Esophagus muscularis mucosa (tissue), 4 donors: ENCODE measurements at regions not wholly inside any gene's neighbourhood (a gene's known extent, or its start where the extent isn't known, plus 50 kb on each side); places are given as distances from the start of the nearest gene placed in this dataset.

ENCODE experiments used
- DNase-seq: peaks from one replicate; pipeline ENCODE4 v3.0.0-alpha.2; 2017; ENCODE audit errors: extremely low spot score
- H3K27ac ChIP-seq, 4 donors: fragments of 200-600 bp; sonication (generic); replicated peaks in 1 of 4; 1 replicate in 3 of 4; 2 replicates in 1 of 4; pipeline ENCODE4 v1.5.1; 2016 to 2019; ENCODE audit warnings: mild to moderate bottlenecking in 1 of 4
- H3K27me3 ChIP-seq, 4 donors: fragments of 200-600 bp; sonication (generic); one replicate each; pipeline versions ENCODE4 v1.5.1 to v1.6.0; 2016 to 2019
- H3K36me3 ChIP-seq, 4 donors: fragments of 200-600 bp; sonication (generic); one replicate each; pipeline ENCODE4 v1.5.1; 2016 to 2019
- H3K4me1 ChIP-seq, 4 donors: fragments of 200-600 bp; sonication (generic); one replicate each; pipeline ENCODE4 v1.5.1; 2016 to 2019
- H3K4me3 ChIP-seq, 4 donors: fragments of 200-600 bp; sonication (generic); 1 replicate in 2 of 4; 2 replicates in 2 of 4; pipeline ENCODE4 v1.5.1; 2016 to 2019; ENCODE audit warnings: mild to moderate bottlenecking in 4 of 4, moderate library complexity in 1 of 4
- H3K9me3 ChIP-seq, 4 donors: fragments of 200-600 bp; sonication (generic); 1 replicate in 3 of 4; 2 replicates in 1 of 4; pipeline ENCODE4 v1.5.1; 2016 to 2019
- EP300 ChIP-seq: sonication (generic); formaldehyde crosslinking; IDR thresholded peaks from one replicate; pipeline ENCODE4 v1.6.1; 2017; ENCODE audit warnings: antibody characterized with exemption
- POLR2A ChIP-seq: fragments of 450-650 bp; IDR thresholded peaks from one replicate; pipeline ENCODE4 v1.6.1; 2017; ENCODE audit warnings: antibody characterized with exemption, moderate library complexity, mild to moderate bottlenecking, low read depth
- POLR2AphosphoS5 ChIP-seq, 2 donors: sonication (generic); formaldehyde crosslinking; IDR thresholded peaks; one replicate each; pipeline ENCODE4 v1.6.1; 2017; ENCODE audit warnings: antibody characterized with exemption in 2 of 2
- WGBS: methylation state at CpG from one replicate; pipeline ENCODE4 v1.1.5; 2018; 5-methylcytosine and 5-hydroxymethylcytosine counted together
- intact Hi-C: fragments of 100-400 bp; cut with DNase I; formaldehyde crosslinking; loops from one replicate; pipeline ENCODE4 v1.15.1; 2023
- TF ChIP-seq, protein P1 (sequence below), 3 experiments: fragments of 200-600 bp in 2 of 3; fragments of 450-650 bp in 1 of 3; sonication (generic) in 2 of 3; IDR thresholded peaks; one replicate each; pipeline ENCODE4 v1.5.1; 2017 to 2019; ENCODE audit warnings: antibody characterized with exemption in 3 of 3, mild to moderate bottlenecking in 2 of 3, moderate library complexity in 1 of 3

DNA sequence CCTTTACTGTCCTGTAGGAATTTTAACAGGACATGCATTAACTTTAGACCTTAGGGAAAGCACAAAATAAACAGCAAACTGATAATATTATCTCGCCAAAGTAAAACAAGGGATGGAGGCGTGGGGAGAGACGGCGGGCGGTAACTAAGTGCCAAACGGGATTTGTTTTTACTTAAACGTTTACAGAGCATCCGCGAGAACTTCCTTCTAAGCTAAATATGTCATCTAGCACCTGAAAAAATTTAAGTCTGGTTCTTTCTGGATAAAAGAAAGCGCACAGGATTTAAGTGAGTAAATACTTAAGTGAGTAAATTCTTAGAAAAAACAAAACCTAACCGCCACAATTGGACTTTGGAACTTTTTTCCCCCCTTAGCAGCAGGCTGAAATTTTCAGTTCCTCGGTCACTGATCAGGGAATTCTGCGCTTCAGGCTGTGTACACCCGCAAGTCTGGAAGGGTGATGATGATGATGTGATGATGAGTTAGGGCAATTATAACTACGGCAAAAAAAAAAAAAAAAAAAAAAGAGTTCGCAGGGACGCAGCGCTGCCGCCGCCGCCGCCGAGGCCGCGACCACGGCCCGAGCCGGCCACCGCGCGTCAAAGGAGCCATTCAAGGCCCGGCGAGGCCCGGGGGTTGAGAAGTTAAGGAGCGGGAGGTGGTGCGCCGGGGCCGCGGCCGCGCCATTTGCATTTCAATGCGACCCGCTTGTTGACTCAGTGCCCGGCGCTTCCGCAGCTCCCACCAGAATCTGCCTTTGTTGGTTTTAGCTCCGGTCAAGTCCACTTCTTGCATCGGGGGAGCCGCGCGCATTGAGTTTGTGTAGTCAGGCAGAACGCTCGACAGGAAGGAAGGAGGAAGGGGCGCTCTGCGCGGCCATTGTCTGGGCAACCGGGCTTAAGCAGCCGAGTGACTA lies 108.8 kb downstream of the SPRY1 start:
- Histone ChIP-seq H3K9me3 (no peaks in the 10 kb centered on the region), H3K4me3 (peak overlapping the region; percentile 51 to 72 (median 57)), H3K4me1 (peaks cover 0 to 13% (median 10%) of the 10 kb centered on the region in 4 donors), H3K27ac (peak overlapping the region; percentile 53 to 70 (median 66)), H3K27me3 (no peaks in the 10 kb centered on the region), H3K36me3 (no peaks in the 10 kb centered on the region)
- DNase-seq, result no peak
- WGBS, result 2% methylated on average over 42 of the region's 58 CpGs
- intact Hi-C loops, result no loop called here
- no peak for TF ChIP-seq POLR2AphosphoS5 (IDR thresholded peaks at IDR 0.05)
- no peak for TF ChIP-seq POLR2A
- TF ChIP-seq EP300, result no peak
- TF ChIP-seq, protein P1, sequence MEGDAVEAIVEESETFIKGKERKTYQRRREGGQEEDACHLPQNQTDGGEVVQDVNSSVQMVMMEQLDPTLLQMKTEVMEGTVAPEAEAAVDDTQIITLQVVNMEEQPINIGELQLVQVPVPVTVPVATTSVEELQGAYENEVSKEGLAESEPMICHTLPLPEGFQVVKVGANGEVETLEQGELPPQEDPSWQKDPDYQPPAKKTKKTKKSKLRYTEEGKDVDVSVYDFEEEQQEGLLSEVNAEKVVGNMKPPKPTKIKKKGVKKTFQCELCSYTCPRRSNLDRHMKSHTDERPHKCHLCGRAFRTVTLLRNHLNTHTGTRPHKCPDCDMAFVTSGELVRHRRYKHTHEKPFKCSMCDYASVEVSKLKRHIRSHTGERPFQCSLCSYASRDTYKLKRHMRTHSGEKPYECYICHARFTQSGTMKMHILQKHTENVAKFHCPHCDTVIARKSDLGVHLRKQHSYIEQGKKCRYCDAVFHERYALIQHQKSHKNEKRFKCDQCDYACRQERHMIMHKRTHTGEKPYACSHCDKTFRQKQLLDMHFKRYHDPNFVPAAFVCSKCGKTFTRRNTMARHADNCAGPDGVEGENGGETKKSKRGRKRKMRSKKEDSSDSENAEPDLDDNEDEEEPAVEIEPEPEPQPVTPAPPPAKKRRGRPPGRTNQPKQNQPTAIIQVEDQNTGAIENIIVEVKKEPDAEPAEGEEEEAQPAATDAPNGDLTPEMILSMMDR (IDR thresholded peaks at IDR 0.05), result no peak

DNA sequence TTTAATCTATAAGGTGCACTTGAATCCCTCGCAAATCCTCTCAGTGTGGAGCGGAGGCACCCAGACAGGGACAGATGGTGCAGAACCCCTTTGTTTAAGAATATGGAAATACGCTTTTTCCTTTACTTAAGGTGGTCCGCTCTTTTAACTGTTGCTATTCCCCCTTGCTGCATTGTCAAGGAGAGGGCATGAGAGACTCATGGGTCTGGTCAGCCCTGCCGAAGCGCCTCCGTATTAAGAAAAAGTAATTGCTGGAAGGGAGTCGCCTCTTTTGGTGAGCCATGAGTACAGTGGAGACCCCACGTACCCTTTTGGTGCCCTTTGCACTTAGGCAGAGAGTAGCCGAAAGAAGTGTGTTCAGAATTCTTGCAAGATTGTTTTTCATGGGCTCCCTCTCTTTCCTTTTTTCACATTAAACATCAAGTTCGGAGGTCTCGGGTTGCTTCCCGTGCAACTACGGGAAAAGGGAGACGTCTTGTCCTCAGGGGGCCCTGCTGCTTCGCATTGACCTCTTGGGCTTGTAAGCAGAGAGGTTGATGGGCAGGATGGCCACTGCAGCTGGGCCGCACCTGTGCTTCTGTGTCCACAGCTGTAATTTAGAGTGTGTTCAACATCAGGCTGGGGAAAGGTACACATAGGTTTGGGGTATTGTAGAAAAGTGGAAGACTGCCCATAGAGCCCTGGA lies 109.6 kb downstream of the SPRY1 start:
- Histone ChIP-seq H3K36me3 (no peaks in the 10 kb centered on the region), H3K4me3 (peak overlapping the region; percentile 51 to 72 (median 57)), H3K27me3 (no peaks in the 10 kb centered on the region), H3K27ac (peak overlapping the region; percentile 53 to 70 (median 66)), H3K9me3 (no peaks in the 10 kb centered on the region), H3K4me1 (peaks cover 0 to 13% (median 10%) of the 10 kb centered on the region in 4 donors)
- intact Hi-C loops, result no loop called here
- DNase-seq, result no peak
- 61% methylated on average over 17 of the region's 17 CpGs for WGBS
- TF ChIP-seq, protein P1 (IDR thresholded peaks at IDR 0.05), result no peak
- TF ChIP-seq EP300, result no peak
- no peak for TF ChIP-seq POLR2AphosphoS5 (IDR thresholded peaks at IDR 0.05)
- no peak for TF ChIP-seq POLR2A

DNA sequence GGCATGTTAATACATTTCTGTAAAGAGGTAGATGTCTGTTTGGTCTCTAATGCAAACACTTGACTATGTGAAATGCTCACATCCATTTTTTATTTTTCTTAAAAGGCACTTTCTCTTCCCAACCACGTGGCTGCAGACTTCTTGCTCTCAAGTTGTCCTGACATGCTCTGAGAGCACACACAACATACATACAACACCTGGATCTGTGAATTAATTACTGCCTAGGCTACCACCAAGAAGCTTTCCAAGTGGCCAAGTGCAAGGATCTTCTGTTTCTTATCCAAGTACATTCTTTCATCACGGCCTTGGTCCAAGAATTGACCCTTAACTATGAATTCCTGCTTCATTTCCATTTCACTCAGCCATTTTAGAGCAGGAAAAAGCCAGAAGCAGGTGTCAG lies 110.8 kb downstream of the SPRY1 start:
- WGBS, result 58% methylated on average over 2 of the region's 2 CpGs
- no peaks in the 10 kb centered on the region for H3K36me3 ChIP-seq
- H3K27ac ChIP-seq, result no peak overlapping the region
- H3K4me3 ChIP-seq, result no peak overlapping the region
- H3K9me3 ChIP-seq, result no peaks in the 10 kb centered on the region
- TF ChIP-seq POLR2AphosphoS5 (IDR thresholded peaks at IDR 0.05) (no peak), POLR2A (no peak), EP300 (no peak)
- TF ChIP-seq, protein P1 (IDR thresholded peaks at IDR 0.05), result no peak
- no peaks in the 10 kb centered on the region for H3K27me3 ChIP-seq
- intact Hi-C loops, result no loop called here
- peaks cover 0 to 13% (median 10%) of the 10 kb centered on the region in 4 donors for H3K4me1 ChIP-seq
- DNase-seq, result no peak

DNA sequence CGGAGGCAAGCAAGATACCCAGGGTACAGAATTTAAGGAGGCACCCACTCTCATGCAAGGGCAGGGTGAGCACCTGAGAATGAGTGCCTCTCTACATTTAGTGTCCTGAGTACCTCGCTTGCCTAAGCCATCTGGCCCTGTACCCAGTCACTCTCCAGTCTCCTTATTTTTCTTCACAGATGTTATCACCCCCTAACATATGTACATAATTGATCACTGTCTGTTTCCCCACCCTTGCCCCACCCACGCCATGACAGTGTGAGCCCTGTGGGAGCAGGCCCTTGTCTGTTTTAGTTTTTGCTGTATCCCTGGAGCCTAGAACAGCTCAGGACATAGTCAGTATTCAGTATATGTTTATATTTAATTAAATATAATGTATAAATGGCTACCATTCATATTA lies 113.6 kb downstream of the SPRY1 start:
- TF ChIP-seq, protein P1 (IDR thresholded peaks at IDR 0.05), result no peak
- TF ChIP-seq POLR2A (no peak), POLR2AphosphoS5 (IDR thresholded peaks at IDR 0.05) (no peak), EP300 (no peak)

More for the DNA sequence above, 113.6 kb downstream of the SPRY1 start:
- intact Hi-C loops, result no loop called here
- H3K27ac ChIP-seq, result no peak overlapping the region
- no peaks in the 10 kb centered on the region for H3K9me3 ChIP-seq
- WGBS, result 100% methylated on average over 3 of the region's 3 CpGs
- DNase-seq, result no peak
- H3K4me1 ChIP-seq, result peaks cover 0 to 8% (median 3%) of the 10 kb centered on the region in 4 donors
- no peaks in the 10 kb centered on the region for H3K27me3 ChIP-seq
- H3K4me3 ChIP-seq, result no peak overlapping the region
- H3K36me3 ChIP-seq, result no peaks in the 10 kb centered on the region
